Liver (tissue), 7 donors: ENCODE measurements at regions not wholly inside any gene's neighbourhood (a gene's known extent, or its start where the extent isn't known, plus 50 kb on each side); places are given as distances from the start of the nearest gene placed in this dataset.

Experiments
- DNase-seq: peaks from one replicate; pipeline ENCODE4 v3.0.0-alpha.2; 2017; ENCODE audit warnings: low spot score
- H3K27ac ChIP-seq, 2 donors: one replicate each; pipeline ENCODE4 v1.7.0; 2013; ENCODE audit warnings: inconsistent platforms in 2 of 2, low read length in 2 of 2, control low read depth in 1 of 2, low read depth in 1 of 2, mild to moderate bottlenecking in 1 of 2
- H3K27me3 ChIP-seq, 4 donors: one replicate each; pipeline versions ENCODE4 v1.6.1 to v1.7.0; 2013; ENCODE audit warnings: low read length in 3 of 4, inconsistent platforms in 1 of 4, mild to moderate bottlenecking in 1 of 4, moderate library complexity in 1 of 4; ENCODE audit not compliant: control insufficient read depth in 4 of 4, insufficient read depth in 4 of 4
- H3K36me3 ChIP-seq, 4 donors: one replicate each; pipeline versions ENCODE4 v1.6.1 to v1.7.0; 2013; ENCODE audit warnings: low read length in 3 of 4, mild to moderate bottlenecking in 3 of 4, low read depth in 1 of 4, moderate library complexity in 1 of 4; ENCODE audit not compliant: control insufficient read depth in 4 of 4, insufficient read depth in 3 of 4
- H3K4me1 ChIP-seq, 4 donors: one replicate each; pipeline versions ENCODE4 v1.6.1 to v1.7.0; 2013; ENCODE audit warnings: low read length in 3 of 4, mild to moderate bottlenecking in 3 of 4, moderate library complexity in 1 of 4; ENCODE audit not compliant: control insufficient read depth in 4 of 4, insufficient read depth in 4 of 4
- H3K4me3 ChIP-seq, 3 donors: one replicate each; pipeline versions ENCODE4 v1.6.1 to v1.7.0; 2013; ENCODE audit warnings: low read length in 3 of 3, control low read depth in 1 of 3, low read depth in 1 of 3, mild to moderate bottlenecking in 1 of 3
- H3K9ac ChIP-seq, 2 donors: one replicate each; pipeline ENCODE4 v1.7.0; 2013; ENCODE audit warnings: low read length in 2 of 2, mild to moderate bottlenecking in 2 of 2, moderate library complexity in 2 of 2, control low read depth in 1 of 2, low read depth in 1 of 2
- H3K9me3 ChIP-seq, 4 donors: one replicate each; pipeline versions ENCODE4 v1.6.1 to v1.7.0; 2013; ENCODE audit warnings: low read length in 3 of 4; ENCODE audit not compliant: control insufficient read depth in 4 of 4
- FOXA2 ChIP-seq: IDR thresholded peaks from 2 replicates; pipeline ENCODE4 v1.6.1; 2016; ENCODE audit warnings: antibody characterized with exemption
- GABPA ChIP-seq, 2 donors: IDR thresholded peaks in 1 of 2; conservative IDR thresholded peaks in 1 of 2; 2 replicates each; pipeline ENCODE4 v1.6.1; 2016; ENCODE audit warnings: antibody characterized with exemption in 2 of 2, mild to moderate bottlenecking in 1 of 2, moderate library complexity in 1 of 2
- HNF4A ChIP-seq, 2 donors: conservative IDR thresholded peaks; 2 replicates each; pipeline ENCODE4 v1.6.1; 2016; ENCODE audit warnings: antibody characterized with exemption in 2 of 2, mild to moderate bottlenecking in 2 of 2
- HNF4G ChIP-seq: IDR thresholded peaks from 2 replicates; pipeline ENCODE4 v1.6.1; 2016; ENCODE audit warnings: antibody characterized with exemption
- JUND ChIP-seq, 2 donors: IDR thresholded peaks; 2 replicates each; pipeline ENCODE4 v1.6.1; 2016; ENCODE audit warnings: antibody characterized with exemption in 2 of 2
- NR2F2 ChIP-seq: IDR thresholded peaks from 2 replicates; pipeline ENCODE4 v1.6.1; 2016; ENCODE audit warnings: antibody characterized with exemption
- RXRA ChIP-seq, 2 donors: IDR thresholded peaks; 2 replicates each; pipeline ENCODE4 v1.6.1; 2017 to 2018; ENCODE audit warnings: antibody characterized with exemption in 2 of 2, mild to moderate bottlenecking in 1 of 2
- SP1 ChIP-seq: IDR thresholded peaks from 2 replicates; pipeline ENCODE4 v1.6.1; 2018; ENCODE audit warnings: antibody characterized with exemption, mild to moderate bottlenecking
- WGBS: extraction: QIAGEN DNeasy Blood & Tissue Kit; methylation state at CpG from one replicate; pipeline ENCODE4 v1.1.7; 2013; 5-methylcytosine and 5-hydroxymethylcytosine counted together
- TF ChIP-seq, protein P1 (sequence below): IDR thresholded peaks from 2 replicates; pipeline ENCODE4 v1.6.1; 2016; ENCODE audit warnings: antibody characterized with exemption
- TF ChIP-seq, protein P2 (sequence below): IDR thresholded peaks from 2 replicates; pipeline ENCODE4 v1.6.1; 2016; ENCODE audit warnings: antibody characterized with exemption
- TF ChIP-seq, protein P3 (sequence below): IDR thresholded peaks from 2 replicates; pipeline ENCODE4 v1.6.1; 2016; ENCODE audit warnings: antibody characterized with exemption, mild to moderate bottlenecking
- TF ChIP-seq, protein P4 (sequence below): IDR thresholded peaks from 2 replicates; pipeline ENCODE4 v1.6.1; 2016; ENCODE audit warnings: antibody characterized with exemption
- donor health status: healthy.
- donor health status: healthy.
- donor health status: healthy.
- donor health status: healthy.

DNA sequence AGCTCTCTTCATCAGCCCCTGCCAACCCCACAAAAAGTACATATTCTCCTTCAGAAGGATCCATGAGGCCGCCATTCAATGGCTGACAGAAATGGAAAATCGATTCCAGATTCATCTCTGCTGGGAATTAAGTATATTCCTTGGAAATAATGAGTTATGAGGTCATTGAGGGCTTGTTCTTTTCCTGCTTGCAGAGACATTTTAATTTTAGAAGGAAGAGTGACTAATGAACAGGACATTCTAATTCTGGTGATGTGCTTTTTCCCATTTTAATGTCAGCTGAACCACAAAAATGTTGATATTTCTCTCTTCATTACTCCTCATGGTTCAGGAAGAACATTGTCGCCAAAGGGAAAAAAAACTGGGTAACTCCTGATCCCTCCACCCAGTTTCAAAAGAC lies 314.0 kb downstream of the PIK3R1 start:
- no peak for DNase-seq
- Histone ChIP-seq H3K4me1 (peaks cover 4 to 13% (median 9%) of the 10 kb centered on the region in 4 donors), H3K36me3 (no peaks in the 10 kb centered on the region), H3K27me3 (no peaks in the 10 kb centered on the region), H3K27ac (no peak overlapping the region), H3K9ac (no peak overlapping the region), H3K4me3 (no peak overlapping the region), H3K9me3 (peaks cover 0 to 6% (median 2%) of the 10 kb centered on the region in 4 donors)
- TF ChIP-seq NR2F2 (no peak), GABPA (IDR thresholded peaks at IDR 0.05 in 1 of 2, conservative IDR thresholded peaks at IDR 0.05 in 1 of 2) (no peak), SP1 (no peak), HNF4G (no peak), HNF4A (conservative IDR thresholded peaks at IDR 0.05) (no peak), RXRA (IDR thresholded peaks at IDR 0.05) (no peak)
- TF ChIP-seq, protein P1, sequence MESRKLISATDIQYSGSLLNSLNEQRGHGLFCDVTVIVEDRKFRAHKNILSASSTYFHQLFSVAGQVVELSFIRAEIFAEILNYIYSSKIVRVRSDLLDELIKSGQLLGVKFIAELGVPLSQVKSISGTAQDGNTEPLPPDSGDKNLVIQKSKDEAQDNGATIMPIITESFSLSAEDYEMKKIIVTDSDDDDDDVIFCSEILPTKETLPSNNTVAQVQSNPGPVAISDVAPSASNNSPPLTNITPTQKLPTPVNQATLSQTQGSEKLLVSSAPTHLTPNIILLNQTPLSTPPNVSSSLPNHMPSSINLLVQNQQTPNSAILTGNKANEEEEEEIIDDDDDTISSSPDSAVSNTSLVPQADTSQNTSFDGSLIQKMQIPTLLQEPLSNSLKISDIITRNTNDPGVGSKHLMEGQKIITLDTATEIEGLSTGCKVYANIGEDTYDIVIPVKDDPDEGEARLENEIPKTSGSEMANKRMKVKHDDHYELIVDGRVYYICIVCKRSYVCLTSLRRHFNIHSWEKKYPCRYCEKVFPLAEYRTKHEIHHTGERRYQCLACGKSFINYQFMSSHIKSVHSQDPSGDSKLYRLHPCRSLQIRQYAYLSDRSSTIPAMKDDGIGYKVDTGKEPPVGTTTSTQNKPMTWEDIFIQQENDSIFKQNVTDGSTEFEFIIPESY, result no peak
- TF ChIP-seq, protein P2, sequence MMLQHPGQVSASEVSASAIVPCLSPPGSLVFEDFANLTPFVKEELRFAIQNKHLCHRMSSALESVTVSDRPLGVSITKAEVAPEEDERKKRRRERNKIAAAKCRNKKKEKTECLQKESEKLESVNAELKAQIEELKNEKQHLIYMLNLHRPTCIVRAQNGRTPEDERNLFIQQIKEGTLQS, result no peak
- WGBS, result 89% methylated on average over 3 of the region's 3 CpGs

DNA sequence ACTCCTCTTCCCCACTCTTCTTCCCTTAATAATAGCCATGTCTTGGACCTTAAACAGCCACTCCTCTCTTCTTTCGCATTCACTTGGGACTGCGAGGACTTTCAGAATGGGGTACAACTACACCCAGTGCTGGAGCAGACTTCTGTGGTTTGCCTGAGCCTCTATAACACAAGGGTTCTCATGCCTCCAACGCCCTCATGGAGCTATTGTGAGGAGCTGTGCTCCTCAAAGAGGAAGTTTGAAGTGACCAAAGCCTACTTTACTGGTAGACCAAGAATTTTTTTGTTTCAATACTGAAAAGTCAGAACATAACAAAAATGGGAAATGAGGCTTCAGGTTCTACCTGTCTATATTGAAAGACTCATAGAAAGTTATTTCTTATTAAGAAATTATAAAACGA lies 316.4 kb downstream of the PIK3R1 start:
- Histone ChIP-seq H3K27me3 (no peaks in the 10 kb centered on the region), H3K36me3 (no peaks in the 10 kb centered on the region), H3K4me3 (no peak overlapping the region), H3K4me1 (peaks cover 4 to 26% (median 9%) of the 10 kb centered on the region in 4 donors), H3K9me3 (peaks cover 0 to 6% (median 2%) of the 10 kb centered on the region in 4 donors), H3K27ac (no peak overlapping the region), H3K9ac (no peak overlapping the region)
- DNase-seq, result no peak
- WGBS, result 88% methylated on average over 4 of the region's 4 CpGs
- TF ChIP-seq JUND (IDR thresholded peaks at IDR 0.05) (no peak), FOXA2 (no peak), NR2F2 (no peak), GABPA (IDR thresholded peaks at IDR 0.05 in 1 of 2, conservative IDR thresholded peaks at IDR 0.05 in 1 of 2) (no peak), SP1 (no peak)
- TF ChIP-seq, protein P1, result no peak
- TF ChIP-seq, protein P3, sequence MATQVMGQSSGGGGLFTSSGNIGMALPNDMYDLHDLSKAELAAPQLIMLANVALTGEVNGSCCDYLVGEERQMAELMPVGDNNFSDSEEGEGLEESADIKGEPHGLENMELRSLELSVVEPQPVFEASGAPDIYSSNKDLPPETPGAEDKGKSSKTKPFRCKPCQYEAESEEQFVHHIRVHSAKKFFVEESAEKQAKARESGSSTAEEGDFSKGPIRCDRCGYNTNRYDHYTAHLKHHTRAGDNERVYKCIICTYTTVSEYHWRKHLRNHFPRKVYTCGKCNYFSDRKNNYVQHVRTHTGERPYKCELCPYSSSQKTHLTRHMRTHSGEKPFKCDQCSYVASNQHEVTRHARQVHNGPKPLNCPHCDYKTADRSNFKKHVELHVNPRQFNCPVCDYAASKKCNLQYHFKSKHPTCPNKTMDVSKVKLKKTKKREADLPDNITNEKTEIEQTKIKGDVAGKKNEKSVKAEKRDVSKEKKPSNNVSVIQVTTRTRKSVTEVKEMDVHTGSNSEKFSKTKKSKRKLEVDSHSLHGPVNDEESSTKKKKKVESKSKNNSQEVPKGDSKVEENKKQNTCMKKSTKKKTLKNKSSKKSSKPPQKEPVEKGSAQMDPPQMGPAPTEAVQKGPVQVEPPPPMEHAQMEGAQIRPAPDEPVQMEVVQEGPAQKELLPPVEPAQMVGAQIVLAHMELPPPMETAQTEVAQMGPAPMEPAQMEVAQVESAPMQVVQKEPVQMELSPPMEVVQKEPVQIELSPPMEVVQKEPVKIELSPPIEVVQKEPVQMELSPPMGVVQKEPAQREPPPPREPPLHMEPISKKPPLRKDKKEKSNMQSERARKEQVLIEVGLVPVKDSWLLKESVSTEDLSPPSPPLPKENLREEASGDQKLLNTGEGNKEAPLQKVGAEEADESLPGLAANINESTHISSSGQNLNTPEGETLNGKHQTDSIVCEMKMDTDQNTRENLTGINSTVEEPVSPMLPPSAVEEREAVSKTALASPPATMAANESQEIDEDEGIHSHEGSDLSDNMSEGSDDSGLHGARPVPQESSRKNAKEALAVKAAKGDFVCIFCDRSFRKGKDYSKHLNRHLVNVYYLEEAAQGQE, result no peak
- TF ChIP-seq, protein P4, sequence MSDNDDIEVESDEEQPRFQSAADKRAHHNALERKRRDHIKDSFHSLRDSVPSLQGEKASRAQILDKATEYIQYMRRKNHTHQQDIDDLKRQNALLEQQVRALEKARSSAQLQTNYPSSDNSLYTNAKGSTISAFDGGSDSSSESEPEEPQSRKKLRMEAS, result no peak
